GM21390 (cell line): ENCODE measurements at regions not wholly inside any gene's neighbourhood (a gene's known extent, or its start where the extent isn't known, plus 50 kb on each side); places are given as distances from the start of the nearest gene placed in this dataset.
"Not testable (repeated sequence)": the region's sequence is repeated elsewhere in the genome, so short reads cannot be mapped to it uniquely, and the experiment has no call there.

Experiments used
- ATAC-seq: cut with Tn5 transposase; IDR thresholded peaks from one replicate; pipeline ENCODE4 v1.9.1; 2021; ENCODE audit not compliant: unreplicated experiment

- no peak for ATAC-seq
These were observed 118.8 kb upstream of the AFDN start for GRCh38 chr6:167707686-167708500.

GRCh38 chr6:167708501-167709094, 118.1 kb upstream of the AFDN start:
- ATAC-seq: no peak

- no peak for ATAC-seq
These were observed 117.5 kb upstream of the AFDN start for GRCh38 chr6:167709196-167709595.

GRCh38 chr6:167709776-167710336, 116.9 kb upstream of the AFDN start:
- not testable (repeated sequence) for ATAC-seq

GRCh38 chr6:167710363-167710920, 116.3 kb upstream of the AFDN start:
- no peak for ATAC-seq

- no peak for ATAC-seq
These were observed 115.5 kb upstream of the AFDN start for GRCh38 chr6:167711211-167711610.

DNA sequence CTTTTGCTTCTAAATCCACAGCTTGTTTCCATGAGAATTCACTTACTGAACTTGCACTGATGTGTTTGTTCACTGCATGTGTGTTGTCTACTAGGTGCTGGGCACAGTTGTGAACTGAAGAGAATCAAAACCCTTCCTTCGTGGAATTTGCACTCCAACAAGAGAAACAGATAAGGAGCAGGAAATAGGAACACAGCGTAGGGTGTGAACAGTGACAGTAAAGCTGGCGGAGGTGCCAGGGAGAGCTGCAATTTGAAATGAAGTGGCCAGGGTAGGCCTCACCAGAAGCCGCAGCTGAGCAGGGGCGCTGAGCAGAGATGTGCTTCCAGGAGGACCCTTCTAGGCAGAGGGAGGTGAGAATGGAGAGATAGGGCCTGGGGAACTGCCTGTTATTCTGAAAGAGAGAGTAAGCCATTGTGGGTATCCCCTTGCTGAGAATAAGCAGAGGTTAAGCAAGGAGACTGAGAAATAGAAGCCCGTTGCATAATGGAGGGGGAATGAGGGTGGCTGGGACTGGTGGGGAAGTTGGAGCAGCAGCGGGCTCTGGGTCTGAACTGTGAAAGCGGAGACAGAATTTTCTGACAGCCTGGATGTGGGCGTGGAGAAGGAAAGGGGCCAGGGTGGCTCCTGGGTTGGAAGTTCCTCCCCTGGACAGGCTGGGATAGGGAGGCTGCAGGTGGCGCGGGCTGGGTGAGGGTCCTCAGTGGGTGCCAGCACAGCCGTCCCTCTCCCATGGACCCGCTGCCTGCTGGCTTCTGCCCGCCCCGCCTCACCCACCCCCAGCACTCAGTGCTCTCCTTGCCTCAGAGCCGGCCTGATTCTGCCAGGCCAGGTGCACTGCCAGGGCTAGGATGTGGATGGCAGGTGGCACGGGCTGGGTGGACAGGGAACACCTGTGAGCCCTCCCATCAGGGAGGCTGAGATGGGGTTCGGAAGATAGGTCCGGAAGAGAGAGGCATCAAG, 114.7 kb upstream of the AFDN start:
- no peak for ATAC-seq

DNA sequence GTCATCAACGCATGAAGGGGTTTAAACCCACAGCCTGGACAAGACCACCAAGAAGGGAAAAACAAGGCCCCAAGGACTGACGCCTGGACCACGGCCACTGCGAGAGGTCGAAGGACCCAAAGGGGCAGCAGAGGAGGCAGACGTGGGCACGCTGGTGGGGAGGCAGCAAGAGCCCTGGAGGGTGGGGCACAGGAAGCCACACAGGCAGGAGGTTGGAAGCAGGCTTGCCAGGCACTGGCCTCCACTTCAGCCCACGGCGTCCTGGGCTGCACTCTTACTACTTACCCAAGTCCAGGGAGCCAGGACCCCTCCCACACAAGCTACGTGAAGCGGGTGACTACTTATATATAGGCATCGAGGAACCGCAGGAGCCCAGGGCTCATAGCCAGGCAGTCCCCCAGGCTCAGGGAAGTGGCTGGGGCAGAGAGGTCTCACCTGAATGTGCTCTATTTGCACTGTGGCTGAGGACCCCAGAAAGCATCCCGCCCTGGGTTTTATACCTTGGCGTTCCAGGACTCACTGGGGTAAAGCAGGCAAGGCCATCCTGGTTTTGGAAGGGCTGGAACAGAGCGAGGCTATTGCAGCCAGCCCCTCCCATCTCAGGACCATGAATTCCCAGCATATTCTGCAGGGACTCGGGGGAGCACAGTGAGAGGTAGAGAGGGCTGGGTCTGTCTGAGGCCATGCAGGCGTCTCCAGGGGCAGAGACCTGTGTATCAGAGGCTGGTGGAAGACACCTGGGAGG, 113.8 kb upstream of the AFDN start:
- ATAC-seq: no peak

GRCh38 chr6:167714152-167714551, 112.6 kb upstream of the AFDN start:
- no peak for ATAC-seq

- ATAC-seq: no peak
These were observed 109.3 kb upstream of the AFDN start for GRCh38 chr6:167717455-167717854.

DNA sequence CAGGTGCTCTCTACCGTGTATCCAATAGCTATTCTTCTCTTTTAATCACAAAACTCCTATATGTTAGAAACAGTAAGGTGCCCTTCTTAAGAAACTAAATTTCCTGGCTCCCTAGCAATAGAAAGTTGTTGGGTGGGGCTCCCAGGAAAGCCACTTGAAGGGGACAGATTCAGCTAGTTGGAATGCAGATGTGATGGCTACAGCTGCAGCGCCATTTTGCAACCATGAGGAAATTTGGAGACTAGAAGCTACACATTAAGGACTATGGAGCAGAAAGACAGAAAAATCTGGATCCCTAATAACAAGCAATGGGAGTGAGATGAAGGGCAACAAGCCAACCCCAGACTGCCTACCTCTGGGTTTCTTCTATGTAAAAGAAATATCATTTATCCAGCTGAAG, 108.8 kb upstream of the AFDN start:
- no peak for ATAC-seq

- no peak for ATAC-seq
These were observed 106.8 kb upstream of the AFDN start for GRCh38 chr6:167719920-167720319.

DNA sequence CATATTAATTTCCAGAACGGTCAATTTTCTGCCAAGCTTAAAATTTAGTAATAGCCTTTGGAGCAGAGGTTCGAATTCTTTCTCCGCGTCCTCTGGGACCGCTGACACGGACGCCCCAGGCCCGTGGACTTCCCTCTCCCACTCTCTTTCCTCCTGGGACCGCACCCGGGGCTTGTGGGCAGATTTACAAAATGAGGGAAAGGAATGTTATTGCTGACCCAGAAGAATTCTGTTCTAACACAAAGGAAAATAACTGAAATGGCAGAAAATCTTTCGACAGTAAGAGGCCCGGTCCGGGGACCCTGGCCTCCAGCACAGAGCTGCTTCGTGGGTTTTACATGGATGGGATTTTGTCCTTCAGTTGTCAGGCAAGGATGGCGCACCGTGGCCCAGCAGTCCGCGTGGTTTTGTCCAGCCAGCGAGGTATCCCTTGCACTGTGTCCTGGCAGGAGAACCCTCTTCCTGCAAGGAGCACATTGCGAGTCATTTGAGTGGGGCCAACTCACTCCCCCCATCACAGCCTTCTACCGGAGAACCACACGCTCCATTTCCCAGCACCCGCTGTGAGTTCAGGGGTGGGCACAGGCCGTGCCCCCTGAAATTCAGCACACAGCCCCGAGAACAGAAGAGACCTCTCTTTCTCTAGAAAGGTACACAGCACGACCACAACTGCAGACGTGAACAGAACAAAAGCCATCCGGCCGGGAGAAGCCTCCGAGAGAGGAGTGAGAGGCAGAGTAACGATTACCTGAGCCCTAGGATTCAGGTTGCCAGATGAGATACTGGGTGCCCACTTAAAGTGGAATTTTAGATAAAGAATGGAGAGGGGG, 106.0 kb upstream of the AFDN start:
- no peak for ATAC-seq

DNA sequence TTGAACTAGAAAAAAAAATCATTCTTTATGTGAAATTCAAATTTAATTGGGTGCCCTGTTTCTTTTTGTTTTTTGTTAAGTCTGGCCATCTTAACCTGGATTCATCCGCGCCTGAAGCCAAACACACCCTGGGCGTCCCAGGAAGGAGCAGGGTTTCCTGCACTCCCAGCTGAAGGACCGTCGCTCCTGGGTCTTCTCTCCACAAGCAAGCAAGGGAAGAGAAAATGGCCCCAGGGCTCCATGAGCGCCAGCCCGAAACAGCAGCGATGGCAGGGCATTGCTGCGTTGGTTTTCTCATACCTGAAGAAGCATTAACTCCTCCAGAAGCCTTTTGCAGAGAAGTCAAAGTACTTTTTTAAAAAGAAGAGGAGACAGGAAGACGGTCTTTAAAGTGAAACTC, 105.4 kb upstream of the AFDN start:
- no peak for ATAC-seq

DNA sequence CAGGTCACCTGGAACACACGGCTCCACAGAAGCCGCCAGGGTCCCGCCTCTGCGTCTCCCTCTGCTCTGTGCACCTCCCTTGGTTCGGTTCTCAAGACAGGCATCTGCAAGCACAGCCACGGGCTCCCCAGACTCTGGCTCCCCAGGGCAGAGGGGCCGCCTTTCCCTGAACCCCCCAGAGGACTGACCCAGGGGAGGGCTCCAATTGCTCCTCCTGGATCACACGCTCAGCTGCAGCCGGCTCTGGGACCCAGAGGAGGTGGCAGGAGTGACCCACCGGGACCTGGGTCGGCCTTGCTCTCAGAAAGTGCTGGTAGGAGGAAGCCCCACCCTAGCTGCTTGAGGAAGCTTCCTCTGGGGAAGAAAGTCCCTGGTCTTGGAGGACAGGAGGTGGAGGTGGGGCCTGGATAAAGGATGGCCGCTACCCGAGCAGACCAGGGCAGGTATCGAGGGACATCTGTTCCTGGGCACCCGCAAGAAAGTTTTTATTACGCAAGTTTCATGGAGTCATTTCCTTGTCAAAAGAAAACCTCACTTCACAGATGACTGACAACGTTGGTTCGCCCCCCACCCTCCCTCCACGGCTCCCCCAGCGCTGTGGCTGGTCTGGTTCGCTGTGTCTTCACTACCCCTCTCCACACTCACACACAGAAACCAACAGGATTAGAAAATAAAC, 103.9 kb upstream of the AFDN start:
- ATAC-seq: no peak

- ATAC-seq: no peak
These were observed 100.6 kb upstream of the AFDN start for GRCh38 chr6:167726043-167726621.

DNA sequence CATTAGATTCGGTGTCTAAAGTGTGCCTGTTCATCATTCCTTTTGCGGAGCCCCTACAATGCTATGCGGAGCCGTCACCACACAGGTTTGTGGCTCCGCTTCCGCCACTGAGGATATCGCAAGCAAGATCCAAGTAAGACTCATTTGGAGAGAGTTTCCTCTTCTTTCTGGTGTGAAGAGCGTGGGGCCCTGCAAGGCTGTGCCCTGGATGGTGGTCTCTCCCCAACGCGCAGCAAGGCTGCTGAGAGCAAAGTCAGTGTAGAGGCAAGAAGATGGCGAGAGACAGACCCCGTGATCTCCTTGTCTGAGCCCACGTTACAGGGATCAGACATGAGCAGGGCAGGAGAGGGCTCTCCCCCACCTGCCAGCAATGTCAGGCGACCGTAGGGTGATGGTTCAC, 96.3 kb upstream of the AFDN start:
- ATAC-seq: no peak

GRCh38 chr6:167731216-167731615, 95.5 kb upstream of the AFDN start:
- ATAC-seq: no peak
